A549 (cell line): ENCODE measurements at regions not wholly inside any gene's neighbourhood (a gene's known extent, or its start where the extent isn't known, plus 50 kb on each side); places are given as distances from the start of the nearest gene placed in this dataset.

Source experiments
- POLR2A ChIP-seq: IDR thresholded peaks from 2 replicates; pipeline ENCODE4 v1.6.1; 2012; ENCODE audit warnings: mild to moderate bottlenecking, low read length
- RCOR1 ChIP-seq: fragments of 150-350 bp; IDR thresholded peaks from 2 replicates; pipeline ENCODE4 v1.6.1; 2014; ENCODE audit warnings: antibody characterized with exemption, low read length, low read depth
- RFX5 ChIP-seq: fragments of 450-650 bp; IDR thresholded peaks from 2 replicates; pipeline ENCODE4 v1.7.1; 2014; ENCODE audit warnings: antibody characterized with exemption, mild to moderate bottlenecking, moderate library complexity
- RNF2 ChIP-seq: fragments of 200-600 bp; sonication (generic); IDR thresholded peaks from 2 replicates; pipeline ENCODE4 v1.6.1; 2016; ENCODE audit warnings: low read depth, mild to moderate bottlenecking, antibody characterized with exemption, moderate library complexity, borderline replicate concordance
- USF2 ChIP-seq: fragments of 450-650 bp; IDR thresholded peaks from 2 replicates; pipeline ENCODE4 v1.6.1; 2014; ENCODE audit warnings: antibody characterized with exemption
- TF ChIP-seq, protein P1 (sequence below): fragments of >200 bp; sonication (Bioruptor Twin); formaldehyde crosslinking; IDR thresholded peaks from 3 replicates; pipeline ENCODE4 v1.5.1; 2016
- TF ChIP-seq, protein P2 (sequence below): fragments of 250-450 bp; sonication (Bioruptor Pico); IDR thresholded peaks from 2 replicates; pipeline ENCODE4 v1.5.0; 2021; ENCODE audit warnings: mild to moderate bottlenecking, moderate library complexity, borderline replicate concordance

- TF ChIP-seq USF2 (no peak), RFX5 (no peak), RCOR1 (no peak), RNF2 (no peak), POLR2A (no peak)
- TF ChIP-seq, protein P1, sequence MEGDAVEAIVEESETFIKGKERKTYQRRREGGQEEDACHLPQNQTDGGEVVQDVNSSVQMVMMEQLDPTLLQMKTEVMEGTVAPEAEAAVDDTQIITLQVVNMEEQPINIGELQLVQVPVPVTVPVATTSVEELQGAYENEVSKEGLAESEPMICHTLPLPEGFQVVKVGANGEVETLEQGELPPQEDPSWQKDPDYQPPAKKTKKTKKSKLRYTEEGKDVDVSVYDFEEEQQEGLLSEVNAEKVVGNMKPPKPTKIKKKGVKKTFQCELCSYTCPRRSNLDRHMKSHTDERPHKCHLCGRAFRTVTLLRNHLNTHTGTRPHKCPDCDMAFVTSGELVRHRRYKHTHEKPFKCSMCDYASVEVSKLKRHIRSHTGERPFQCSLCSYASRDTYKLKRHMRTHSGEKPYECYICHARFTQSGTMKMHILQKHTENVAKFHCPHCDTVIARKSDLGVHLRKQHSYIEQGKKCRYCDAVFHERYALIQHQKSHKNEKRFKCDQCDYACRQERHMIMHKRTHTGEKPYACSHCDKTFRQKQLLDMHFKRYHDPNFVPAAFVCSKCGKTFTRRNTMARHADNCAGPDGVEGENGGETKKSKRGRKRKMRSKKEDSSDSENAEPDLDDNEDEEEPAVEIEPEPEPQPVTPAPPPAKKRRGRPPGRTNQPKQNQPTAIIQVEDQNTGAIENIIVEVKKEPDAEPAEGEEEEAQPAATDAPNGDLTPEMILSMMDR = no peak
- TF ChIP-seq, protein P2, sequence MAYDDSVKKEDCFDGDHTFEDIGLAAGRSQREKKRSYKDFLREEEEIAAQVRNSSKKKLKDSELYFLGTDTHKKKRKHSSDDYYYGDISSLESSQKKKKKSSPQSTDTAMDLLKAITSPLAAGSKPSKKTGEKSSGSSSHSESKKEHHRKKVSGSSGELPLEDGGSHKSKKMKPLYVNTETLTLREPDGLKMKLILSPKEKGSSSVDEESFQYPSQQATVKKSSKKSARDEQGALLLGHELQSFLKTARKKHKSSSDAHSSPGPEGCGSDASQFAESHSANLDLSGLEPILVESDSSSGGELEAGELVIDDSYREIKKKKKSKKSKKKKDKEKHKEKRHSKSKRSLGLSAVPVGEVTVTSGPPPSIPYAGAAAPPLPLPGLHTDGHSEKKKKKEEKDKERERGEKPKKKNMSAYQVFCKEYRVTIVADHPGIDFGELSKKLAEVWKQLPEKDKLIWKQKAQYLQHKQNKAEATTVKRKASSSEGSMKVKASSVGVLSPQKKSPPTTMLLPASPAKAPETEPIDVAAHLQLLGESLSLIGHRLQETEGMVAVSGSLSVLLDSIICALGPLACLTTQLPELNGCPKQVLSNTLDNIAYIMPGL = no peak
Measured at GRCh38 chr14:86936556-86936955, 1056.4 kb downstream of the GALC start.
